Umbilical cord (tissue), 1 donor: ENCODE measurements at regions not wholly inside any gene's neighbourhood (a gene's known extent, or its start where the extent isn't known, plus 50 kb on each side); places are given as distances from the start of the nearest gene placed in this dataset.
"Not testable (repeated sequence)": the region's sequence is repeated elsewhere in the genome, so short reads cannot be mapped to it uniquely, and the experiment has no call there.

Experiments
- DNase-seq: peaks from one replicate; pipeline ENCODE4 v3.0.0-alpha.2; 2015; ENCODE audit warnings: low spot score

DNA sequence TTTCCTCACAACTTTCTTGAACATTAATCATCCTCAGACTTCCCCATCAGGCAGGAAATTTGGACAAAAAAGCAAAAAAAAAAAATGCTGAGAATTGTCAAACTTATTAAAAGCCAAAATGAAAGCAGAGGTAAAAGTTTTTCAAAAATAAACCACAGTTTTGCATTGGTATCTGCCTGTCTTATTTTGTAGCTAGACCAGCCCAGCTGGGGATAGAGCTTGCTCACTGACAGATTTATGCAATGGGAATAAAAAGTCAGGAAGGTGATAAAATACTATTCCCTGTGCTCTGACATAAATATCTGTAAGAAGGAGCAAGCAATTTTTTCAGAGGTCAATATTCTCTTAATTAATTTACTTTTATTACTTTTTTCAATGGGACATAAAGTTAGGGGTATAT, 1006.7 kb upstream of the ALCAM start:
- DNase-seq = peak; percentile 5

- DNase-seq = not testable (repeated sequence)
Measured at GRCh38 chr3:104361748-104362147, 1005.0 kb upstream of the ALCAM start.

GRCh38 chr3:104362319-104362718, 1004.4 kb upstream of the ALCAM start:
- no peak for DNase-seq

DNA sequence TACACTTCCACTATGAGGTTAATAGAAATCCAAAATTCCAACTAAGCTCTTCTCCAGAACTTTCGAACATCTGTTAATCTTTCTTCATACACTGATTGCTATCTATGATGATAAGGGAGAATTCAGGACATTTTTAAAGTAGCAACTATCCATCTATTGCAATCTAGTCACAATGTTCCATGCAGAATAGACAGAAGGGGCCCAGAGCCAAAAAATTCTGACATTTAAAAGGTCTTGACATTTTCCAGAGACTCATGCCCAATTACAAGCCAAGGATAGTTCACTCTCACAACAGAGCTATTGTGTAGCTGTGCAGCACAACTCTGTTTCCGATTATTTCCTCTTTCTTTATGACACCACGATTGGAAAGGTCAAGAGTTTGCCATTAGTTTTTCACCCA, 999.7 kb upstream of the ALCAM start:
- DNase-seq = peak; percentile 57

GRCh38 chr3:104368760-104369159, 997.9 kb upstream of the ALCAM start:
- DNase-seq = no peak

DNA sequence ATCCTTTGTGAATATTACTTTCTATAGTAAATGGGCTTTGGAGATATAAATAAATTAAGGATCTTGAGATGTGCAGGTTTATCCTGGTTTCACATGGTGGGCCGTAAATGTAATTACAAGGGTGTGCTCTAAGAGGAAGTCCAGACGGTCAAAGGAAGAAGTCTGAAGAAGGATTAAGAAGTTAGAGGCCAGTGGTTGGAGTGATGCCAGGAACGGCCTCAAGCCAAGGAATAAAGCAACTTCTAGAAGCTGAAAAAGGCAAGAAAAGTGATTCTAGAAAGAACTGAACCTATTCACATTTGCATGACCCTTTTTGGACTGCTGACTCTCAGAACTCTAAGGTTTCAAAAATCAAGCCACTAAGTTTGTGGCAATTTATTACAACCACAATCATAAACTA, 981.3 kb upstream of the ALCAM start:
- no peak for DNase-seq

DNA sequence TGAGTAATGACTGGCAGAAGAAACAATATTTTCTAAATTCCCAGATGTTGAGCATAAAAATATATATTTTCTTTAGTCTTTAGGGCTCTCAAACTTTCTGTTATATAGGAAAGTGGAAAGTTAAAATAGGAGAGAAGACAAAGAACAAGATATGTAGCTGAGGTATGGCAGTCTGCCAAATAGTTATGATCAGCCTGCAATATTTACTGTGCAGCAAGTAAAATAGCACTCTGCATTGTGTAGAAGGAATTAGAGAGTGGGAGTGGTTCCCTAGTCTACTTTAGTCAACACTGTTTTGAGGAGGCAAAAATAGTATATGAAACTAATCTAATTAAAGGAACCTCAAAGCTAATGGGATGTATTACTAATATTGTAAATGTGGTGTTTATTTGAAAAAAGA, 978.1 kb upstream of the ALCAM start:
- DNase-seq = peak; percentile 53

GRCh38 chr3:104392327-104392726, 974.4 kb upstream of the ALCAM start:
- no peak for DNase-seq

DNA sequence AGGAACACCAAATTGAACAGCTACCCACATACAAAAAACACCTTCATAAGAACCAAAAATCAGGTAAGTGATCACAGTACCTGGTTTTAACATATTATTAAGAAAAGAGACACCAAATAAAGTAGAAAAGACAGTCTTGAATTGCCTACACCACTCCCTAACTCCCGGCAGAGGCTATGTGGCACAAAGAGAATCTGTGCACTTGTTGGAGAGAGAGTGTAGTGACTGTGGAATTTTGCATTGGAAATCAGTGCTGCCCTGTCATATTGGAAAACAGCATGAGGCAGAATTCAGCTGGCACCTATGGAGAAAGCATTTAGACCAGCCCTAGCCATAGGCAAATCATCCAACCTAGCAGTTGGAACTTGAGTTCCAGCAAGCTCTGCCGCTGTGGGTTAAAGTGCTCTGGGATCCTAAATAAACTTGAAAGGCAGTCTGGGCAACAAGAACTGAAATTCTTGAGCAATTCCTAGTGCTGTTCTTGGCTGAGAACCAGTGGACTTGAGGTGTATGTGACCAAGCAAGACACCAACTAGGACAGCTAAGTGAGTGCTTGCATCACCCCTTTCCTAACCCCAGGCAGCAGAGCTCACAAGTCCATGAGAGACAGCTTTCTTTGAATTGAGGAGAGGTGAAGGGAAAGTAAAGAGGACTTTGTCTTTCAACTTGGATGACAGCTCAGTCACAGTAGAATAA, 969.6 kb upstream of the ALCAM start:
- no peak for DNase-seq

- DNase-seq = no peak
Measured at GRCh38 chr3:104397713-104398112, 969.0 kb upstream of the ALCAM start.

- DNase-seq = no peak
Measured at GRCh38 chr3:104402902-104403301, 963.8 kb upstream of the ALCAM start.

- DNase-seq = no peak
Measured at GRCh38 chr3:104411757-104412156, 955.0 kb upstream of the ALCAM start.

- no peak for DNase-seq
Measured at GRCh38 chr3:104412608-104413580, 953.8 kb upstream of the ALCAM start.

DNA sequence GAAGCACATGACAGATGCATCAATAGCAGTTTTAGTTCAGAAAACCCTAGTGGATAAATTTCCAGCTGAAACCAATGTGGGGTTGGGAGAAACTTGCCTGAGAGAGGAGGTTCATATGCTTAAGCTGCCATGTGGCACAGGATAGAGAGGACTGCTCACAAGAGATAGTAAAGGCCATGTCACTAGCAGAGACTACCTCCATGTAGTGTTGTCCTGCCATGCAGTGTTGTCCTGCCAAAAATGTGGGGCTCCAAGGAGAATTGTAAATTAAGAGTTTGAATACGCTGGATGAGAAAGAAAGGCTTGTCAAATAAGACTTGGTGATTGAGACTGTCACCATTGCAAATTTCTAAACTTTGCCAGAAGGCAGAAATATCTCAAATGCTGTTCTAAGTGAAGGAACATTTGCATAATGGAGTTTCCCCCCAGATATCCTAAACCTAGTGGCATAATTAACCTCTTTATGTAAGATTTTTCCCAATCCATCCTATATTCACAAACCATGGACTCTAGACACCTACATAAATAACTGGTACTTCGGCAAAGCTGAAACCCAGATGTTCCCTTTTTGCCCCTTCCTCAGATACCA, 938.3 kb upstream of the ALCAM start:
- DNase-seq = no peak

- DNase-seq = no peak
Measured at GRCh38 chr3:104429727-104430126, 937.0 kb upstream of the ALCAM start.

DNA sequence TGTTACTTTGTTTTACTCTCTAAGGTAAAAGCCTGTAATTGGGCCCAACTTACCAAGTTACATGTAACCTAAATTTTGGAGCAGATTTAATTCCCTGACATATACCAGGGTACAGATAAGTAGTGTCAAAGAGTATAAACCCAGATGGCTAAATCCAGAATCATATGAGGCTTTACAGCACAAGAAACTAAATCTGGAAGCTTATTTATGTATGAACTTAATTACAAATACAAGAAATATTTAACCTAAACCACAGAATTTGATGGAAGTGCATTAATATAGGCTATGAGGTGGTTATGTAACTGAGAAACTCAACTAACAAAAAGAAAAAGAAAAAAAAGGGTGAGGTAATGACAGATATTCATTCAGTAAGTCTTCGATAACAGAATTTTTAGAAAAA, 930.2 kb upstream of the ALCAM start:
- peak; percentile 88 for DNase-seq

DNA sequence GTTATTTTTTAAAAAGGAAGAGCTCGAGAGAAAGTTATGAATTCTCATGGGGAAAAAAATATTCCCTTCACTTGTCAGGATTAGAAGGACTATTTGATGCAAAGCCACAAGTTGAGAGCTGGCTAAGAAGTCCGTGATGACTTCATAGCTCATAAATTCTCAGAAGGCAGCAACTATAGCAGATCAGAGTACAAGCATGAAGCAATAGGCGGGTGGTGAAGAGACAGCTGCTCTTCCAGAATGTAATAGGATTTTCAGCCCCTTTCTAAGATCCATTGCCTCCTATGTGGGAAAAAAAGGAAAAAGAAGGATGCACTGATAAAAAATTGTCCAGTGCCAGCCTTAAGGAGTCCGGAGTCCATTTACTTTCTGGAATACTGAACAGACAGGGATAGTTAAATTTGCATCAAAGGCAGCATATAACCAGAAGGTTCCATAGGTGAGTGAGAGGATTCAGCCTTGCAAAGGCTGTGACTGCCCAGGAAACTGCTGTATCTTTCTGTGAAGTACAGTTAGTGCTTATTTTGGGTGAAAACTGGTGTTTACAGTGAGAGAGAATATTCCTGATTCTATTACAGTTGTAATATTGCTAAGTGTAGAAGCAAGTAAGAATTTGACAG, 929.5 kb upstream of the ALCAM start:
- DNase-seq = peak; percentile 97

DNA sequence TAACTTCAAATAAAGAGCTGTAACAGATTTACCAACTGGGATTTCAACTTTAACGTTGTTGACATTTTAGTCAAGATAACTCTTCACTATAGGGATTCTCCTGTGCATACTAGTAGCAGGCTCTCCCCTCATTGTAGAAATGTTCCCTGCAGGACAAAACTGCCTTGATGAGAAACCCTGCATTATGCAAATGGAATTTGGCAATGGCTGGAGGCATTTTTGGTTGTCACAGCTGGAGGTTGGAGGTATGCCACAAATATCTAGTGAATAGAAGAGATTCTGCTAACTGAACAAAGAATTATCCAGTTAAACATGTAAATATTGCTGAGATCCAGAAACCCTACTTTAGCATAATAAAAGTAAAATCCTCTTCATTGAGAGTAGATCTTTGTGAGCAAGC, 928.8 kb upstream of the ALCAM start:
- peak; percentile 61 for DNase-seq

- DNase-seq = peak; percentile 81
Measured at GRCh38 chr3:104438706-104439105, 928.0 kb upstream of the ALCAM start.

DNA sequence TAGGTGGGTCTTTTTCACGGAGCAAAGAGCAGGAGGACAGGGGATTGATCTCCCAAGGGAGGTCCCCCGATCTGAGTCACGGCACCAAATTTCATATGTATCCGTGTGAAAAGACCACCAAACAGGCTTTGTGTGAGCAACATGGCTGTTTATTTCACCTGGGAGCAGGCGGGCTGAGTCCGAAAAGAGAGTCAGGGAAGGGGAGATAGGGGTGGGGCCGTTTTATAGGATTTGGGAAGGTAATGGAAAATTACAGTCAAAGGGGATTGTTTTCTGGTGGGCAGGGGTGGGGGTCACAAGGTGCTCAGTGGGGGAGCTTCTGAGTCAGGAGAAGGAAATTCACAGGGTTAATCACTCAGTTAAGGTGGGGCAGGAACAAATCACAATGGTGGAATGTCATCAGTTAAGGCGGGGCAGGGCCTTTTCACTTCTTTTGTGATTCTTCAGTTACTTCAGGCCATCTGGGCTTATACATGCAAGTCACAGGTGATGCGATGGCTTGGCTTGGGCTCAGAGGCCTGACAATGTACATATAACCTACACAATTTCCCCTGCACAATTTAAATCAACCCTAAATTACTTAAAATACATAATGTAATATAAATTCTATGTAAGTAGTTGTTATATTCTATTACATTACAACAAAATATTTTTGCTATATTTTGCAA, 921.3 kb upstream of the ALCAM start:
- not testable (repeated sequence) for DNase-seq

GRCh38 chr3:104447681-104448080, 919.0 kb upstream of the ALCAM start:
- DNase-seq = peak; percentile 35
